ENCODE measurements at regions not wholly inside any gene's neighbourhood (a gene's known extent, or its start where the extent isn't known, plus 50 kb on each side); places are given as distances from the start of the nearest gene placed in this dataset.
"Not testable (repeated sequence)": the region's sequence is repeated elsewhere in the genome, so short reads cannot be mapped to it uniquely, and the experiment has no call there.

- no peak for TF ChIP-seq CTCF (conservative IDR thresholded peaks at IDR 0.05; ENCODE audit: low read depth, low read length)
- DNase-seq (ENCODE audit: low read depth): peak; percentile 36
- H3K4me3 ChIP-seq (ENCODE audit: low read depth, low read length): no peak overlapping the region
These were observed 350.5 kb downstream of the CDC5L start for GRCh38 chr6:44737829-44738528.

- DNase-seq (ENCODE audit: low read depth): peak; percentile 61
- TF ChIP-seq CTCF (conservative IDR thresholded peaks at IDR 0.05; ENCODE audit: low read depth, low read length): no peak
- H3K4me3 ChIP-seq (ENCODE audit: low read depth, low read length): no peak overlapping the region
These were observed 351.2 kb downstream of the CDC5L start for GRCh38 chr6:44738601-44739146.

GRCh38 chr6:44739181-44739580, 351.7 kb downstream of the CDC5L start:
- no peak for DNase-seq (ENCODE audit: low read depth)
- no peak for TF ChIP-seq CTCF (conservative IDR thresholded peaks at IDR 0.05; ENCODE audit: low read depth, low read length)

GRCh38 chr6:44740566-44741120, 353.1 kb downstream of the CDC5L start:
- no peak for DNase-seq (ENCODE audit: low read depth)
- TF ChIP-seq CTCF (conservative IDR thresholded peaks at IDR 0.05; ENCODE audit: low read depth, low read length): no peak
- no peak overlapping the region for H3K4me3 ChIP-seq (ENCODE audit: low read depth, low read length)

More at GRCh38 chr6:44739181-44739580, 351.7 kb downstream of the CDC5L start:
- H3K4me3 ChIP-seq (ENCODE audit: low read depth, low read length): no peak overlapping the region

GRCh38 chr6:44742201-44742600, 354.7 kb downstream of the CDC5L start:
- no peak for TF ChIP-seq CTCF (conservative IDR thresholded peaks at IDR 0.05; ENCODE audit: low read depth, low read length)
- no peak overlapping the region for H3K4me3 ChIP-seq (ENCODE audit: low read depth, low read length)
- DNase-seq (ENCODE audit: low read depth): no peak

- DNase-seq (ENCODE audit: low read depth): no peak
- no peak overlapping the region for H3K4me3 ChIP-seq (ENCODE audit: low read depth, low read length)
- TF ChIP-seq CTCF (conservative IDR thresholded peaks at IDR 0.05; ENCODE audit: low read depth, low read length): no peak
These were observed 355.4 kb downstream of the CDC5L start for GRCh38 chr6:44742828-44743372.

GRCh38 chr6:44760116-44760515, 372.6 kb downstream of the CDC5L start:
- DNase-seq (ENCODE audit: low read depth); H3K4me3 ChIP-seq (ENCODE audit: low read depth, low read length): not testable (repeated sequence)

All from choroid plexus epithelial cell (primary cell).